ENCODE measurements at regions not wholly inside any gene's neighbourhood (a gene's known extent, or its start where the extent isn't known, plus 50 kb on each side); places are given as distances from the start of the nearest gene placed in this dataset.

DNA sequence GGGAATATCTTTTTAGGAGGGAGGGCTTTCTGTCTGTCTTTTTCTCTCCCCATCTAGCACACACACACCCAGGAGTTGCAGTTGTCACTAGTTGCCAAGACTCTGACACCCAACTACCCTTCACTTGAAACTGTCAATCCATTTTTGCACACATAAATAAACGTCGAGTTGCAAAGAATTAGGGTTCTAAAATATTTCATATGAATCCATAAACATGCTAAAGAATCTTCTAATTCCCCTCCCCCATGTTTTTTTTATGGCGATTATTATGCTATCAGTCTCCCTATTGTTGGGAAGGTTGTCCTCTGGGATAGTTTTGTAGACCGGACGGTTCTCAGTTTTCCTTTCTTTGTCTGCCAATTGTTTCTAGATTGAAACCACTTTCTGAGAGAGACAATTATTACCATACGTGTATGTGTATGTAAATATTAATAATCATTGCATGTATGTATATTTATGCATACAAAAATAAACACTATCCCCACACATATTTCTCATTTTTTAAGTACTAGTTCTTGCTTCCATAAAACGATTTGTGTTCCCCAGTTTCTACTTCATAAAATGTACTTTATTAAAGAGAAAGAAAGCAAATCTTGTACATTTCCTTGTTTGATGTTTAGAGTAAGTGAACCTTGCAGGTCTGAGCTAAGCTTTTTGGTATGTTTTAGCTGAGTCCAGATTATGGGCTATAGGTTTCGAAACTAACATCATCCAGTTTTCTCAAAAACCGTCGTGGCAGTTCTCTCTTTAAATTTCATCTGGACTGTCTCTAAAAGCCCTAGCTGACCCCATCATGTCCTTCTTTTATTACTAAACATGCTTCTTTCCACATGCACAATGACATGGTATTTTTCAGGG is 165.0 kb upstream of the MPDZ start:
- TF ChIP-seq, protein P1, sequence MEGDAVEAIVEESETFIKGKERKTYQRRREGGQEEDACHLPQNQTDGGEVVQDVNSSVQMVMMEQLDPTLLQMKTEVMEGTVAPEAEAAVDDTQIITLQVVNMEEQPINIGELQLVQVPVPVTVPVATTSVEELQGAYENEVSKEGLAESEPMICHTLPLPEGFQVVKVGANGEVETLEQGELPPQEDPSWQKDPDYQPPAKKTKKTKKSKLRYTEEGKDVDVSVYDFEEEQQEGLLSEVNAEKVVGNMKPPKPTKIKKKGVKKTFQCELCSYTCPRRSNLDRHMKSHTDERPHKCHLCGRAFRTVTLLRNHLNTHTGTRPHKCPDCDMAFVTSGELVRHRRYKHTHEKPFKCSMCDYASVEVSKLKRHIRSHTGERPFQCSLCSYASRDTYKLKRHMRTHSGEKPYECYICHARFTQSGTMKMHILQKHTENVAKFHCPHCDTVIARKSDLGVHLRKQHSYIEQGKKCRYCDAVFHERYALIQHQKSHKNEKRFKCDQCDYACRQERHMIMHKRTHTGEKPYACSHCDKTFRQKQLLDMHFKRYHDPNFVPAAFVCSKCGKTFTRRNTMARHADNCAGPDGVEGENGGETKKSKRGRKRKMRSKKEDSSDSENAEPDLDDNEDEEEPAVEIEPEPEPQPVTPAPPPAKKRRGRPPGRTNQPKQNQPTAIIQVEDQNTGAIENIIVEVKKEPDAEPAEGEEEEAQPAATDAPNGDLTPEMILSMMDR (IDR thresholded peaks at IDR 0.05), result no peak
- no peak for TF ChIP-seq POLR2A (IDR thresholded peaks at IDR 0.05)
